K562 (cell line): ENCODE measurements at regions not wholly inside any gene's neighbourhood (a gene's known extent, or its start where the extent isn't known, plus 50 kb on each side); places are given as distances from the start of the nearest gene placed in this dataset.

Experiments
- BCLAF1 ChIP-seq, 2 experiments: fragments of 450-650 bp in 1 of 2; IDR thresholded peaks; 2 replicates each; pipeline ENCODE4 v1.6.1; 2011 to 2017; ENCODE audit warnings: low read depth in 2 of 2, antibody characterized with exemption in 1 of 2, borderline replicate concordance in 1 of 2, low read length in 1 of 2, mild to moderate bottlenecking in 1 of 2, mixed read lengths in 1 of 2; ENCODE audit not compliant: control insufficient read depth in 1 of 2
- MAFF ChIP-seq: IDR thresholded peaks from 2 replicates; pipeline ENCODE4 v1.6.1; 2012; ENCODE audit warnings: low read length, improper control_type of control experiment
- STAG1 ChIP-seq: sonication (generic); formaldehyde crosslinking; IDR thresholded peaks from 2 replicates; pipeline ENCODE4 v1.5.0; 2020; ENCODE audit warnings: missing genetic modification reagents, borderline replicate concordance
- TF ChIP-seq, protein P1 (sequence below): fragments of 450-650 bp; IDR thresholded peaks from 2 replicates; pipeline ENCODE4 v1.6.1; 2018; ENCODE audit warnings: mild to moderate bottlenecking, low read depth; ENCODE audit not compliant: partially characterized antibody
- TF ChIP-seq, protein P2 (sequence below): sonication (generic); formaldehyde crosslinking; IDR thresholded peaks from 2 replicates; pipeline ENCODE4 v1.8.0; 2022; ENCODE audit warnings: mild to moderate bottlenecking, missing genetic modification reagents

DNA sequence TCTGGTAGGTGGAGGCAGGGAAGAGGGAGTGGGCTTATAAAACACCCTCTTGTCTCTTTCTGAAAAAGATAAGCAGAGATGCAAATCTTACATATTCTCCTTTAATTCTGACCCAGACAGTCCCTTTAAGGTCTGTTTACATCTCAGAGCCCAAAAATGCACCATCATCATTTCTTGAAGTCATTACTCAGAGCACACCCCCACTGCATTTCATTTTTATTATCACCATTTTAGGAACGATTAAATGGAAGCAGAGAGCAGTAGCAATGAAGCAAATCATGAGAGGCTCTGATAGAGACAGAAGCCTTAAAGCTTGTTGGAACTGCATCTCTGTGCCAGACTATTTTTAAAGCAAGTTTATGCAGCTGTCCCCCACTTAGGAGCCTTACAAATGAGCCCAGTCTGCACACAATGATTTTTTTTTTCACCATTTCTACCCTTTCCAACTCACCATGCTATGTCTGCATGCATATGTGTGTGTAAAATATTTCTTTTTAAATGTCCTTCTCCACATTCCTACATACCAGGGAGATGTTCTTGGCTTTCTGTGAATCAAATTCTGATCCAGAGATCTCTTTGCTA lies 311.0 kb downstream of the GRIN2B start (continued):
- TF ChIP-seq BCLAF1 (IDR thresholded peaks at IDR 0.05; ENCODE audit: borderline replicate concordance in 1 of 2, control insufficient read depth in 1 of 2, low read depth in 2 of 2, low read length in 1 of 2) (no peak), MAFF (peak; percentile 59), STAG1 (CRISPR knock-in tag) (no peak)
- TF ChIP-seq, protein P1, sequence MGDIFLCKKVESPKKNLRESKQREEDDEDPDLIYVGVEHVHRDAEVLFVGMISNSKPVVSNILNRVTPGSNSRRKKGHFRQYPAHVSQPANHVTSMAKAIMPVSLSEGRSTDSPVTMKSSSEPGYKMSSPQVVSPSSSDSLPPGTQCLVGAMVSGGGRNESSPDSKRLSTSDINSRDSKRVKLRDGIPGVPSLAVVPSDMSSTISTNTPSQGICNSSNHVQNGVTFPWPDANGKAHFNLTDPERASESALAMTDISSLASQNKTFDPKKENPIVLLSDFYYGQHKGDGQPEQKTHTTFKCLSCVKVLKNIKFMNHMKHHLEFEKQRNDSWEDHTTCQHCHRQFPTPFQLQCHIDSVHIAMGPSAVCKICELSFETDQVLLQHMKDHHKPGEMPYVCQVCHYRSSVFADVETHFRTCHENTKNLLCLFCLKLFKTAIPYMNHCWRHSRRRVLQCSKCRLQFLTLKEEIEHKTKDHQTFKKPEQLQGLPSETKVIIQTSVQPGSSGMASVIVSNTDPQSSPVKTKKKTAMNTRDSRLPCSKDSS: no peak
- TF ChIP-seq, protein P2, sequence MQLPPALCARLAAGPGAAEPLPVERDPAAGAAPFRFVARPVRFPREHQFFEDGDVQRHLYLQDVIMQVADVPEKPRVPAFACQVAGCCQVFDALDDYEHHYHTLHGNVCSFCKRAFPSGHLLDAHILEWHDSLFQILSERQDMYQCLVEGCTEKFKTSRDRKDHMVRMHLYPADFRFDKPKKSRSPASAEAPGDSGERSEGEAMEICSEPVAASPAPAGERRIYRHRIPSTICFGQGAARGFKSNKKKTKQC (CRISPR knock-in tag): no peak
